ENCODE measurements at regions not wholly inside any gene's neighbourhood (a gene's known extent, or its start where the extent isn't known, plus 50 kb on each side); places are given as distances from the start of the nearest gene placed in this dataset.

DNA sequence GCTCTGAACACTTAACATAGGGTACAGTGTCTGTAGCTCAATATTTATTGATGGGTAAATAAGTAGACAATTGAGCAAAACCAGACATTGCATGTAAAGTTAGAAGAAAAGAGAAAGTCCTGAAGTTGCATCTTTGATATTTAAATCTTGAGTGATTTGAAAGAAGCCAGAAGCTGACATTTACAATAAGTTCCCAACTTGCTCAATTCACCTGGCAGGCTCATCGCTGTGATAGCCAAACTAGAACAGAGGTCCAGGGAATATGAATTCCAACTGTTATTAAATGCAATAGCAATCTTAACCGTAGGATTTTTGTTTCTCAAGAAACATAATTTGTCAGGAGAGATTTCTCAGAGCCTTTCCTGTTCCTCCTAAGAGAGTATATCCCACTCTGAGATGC is 65.9 kb upstream of the EDN1 start (continued):
- TF ChIP-seq CBX5 (IDR thresholded peaks at IDR 0.05; ENCODE audit: low read depth, low read length), result no peak
